NB4 (cell line): ENCODE measurements at regions not wholly inside any gene's neighbourhood (a gene's known extent, or its start where the extent isn't known, plus 50 kb on each side); places are given as distances from the start of the nearest gene placed in this dataset.

Source experiments
- POLR2A ChIP-seq: IDR thresholded peaks from 2 replicates; pipeline ENCODE4 v1.6.1; 2011; ENCODE audit warnings: mild to moderate bottlenecking; ENCODE audit not compliant: insufficient read length; ENCODE audit errors: extremely low read depth
- TF ChIP-seq, protein P1 (sequence below): IDR thresholded peaks from one replicate; pipeline ENCODE4 v1.5.1; 2012; ENCODE audit warnings: low read depth, low read length

GRCh38 chr12:18168016-18168415 lies 78.0 kb upstream of the RERGL start:
- TF ChIP-seq, protein P1, sequence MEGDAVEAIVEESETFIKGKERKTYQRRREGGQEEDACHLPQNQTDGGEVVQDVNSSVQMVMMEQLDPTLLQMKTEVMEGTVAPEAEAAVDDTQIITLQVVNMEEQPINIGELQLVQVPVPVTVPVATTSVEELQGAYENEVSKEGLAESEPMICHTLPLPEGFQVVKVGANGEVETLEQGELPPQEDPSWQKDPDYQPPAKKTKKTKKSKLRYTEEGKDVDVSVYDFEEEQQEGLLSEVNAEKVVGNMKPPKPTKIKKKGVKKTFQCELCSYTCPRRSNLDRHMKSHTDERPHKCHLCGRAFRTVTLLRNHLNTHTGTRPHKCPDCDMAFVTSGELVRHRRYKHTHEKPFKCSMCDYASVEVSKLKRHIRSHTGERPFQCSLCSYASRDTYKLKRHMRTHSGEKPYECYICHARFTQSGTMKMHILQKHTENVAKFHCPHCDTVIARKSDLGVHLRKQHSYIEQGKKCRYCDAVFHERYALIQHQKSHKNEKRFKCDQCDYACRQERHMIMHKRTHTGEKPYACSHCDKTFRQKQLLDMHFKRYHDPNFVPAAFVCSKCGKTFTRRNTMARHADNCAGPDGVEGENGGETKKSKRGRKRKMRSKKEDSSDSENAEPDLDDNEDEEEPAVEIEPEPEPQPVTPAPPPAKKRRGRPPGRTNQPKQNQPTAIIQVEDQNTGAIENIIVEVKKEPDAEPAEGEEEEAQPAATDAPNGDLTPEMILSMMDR = no peak
- no peak for TF ChIP-seq POLR2A
